Endothelial cell of umbilical vein (primary cell): ENCODE measurements at regions not wholly inside any gene's neighbourhood (a gene's known extent, or its start where the extent isn't known, plus 50 kb on each side); places are given as distances from the start of the nearest gene placed in this dataset.

Source experiments
- BruUV-seq: library from RNA; stranded (reverse); fragments of 400-500 nt; replicated peaks from 2 replicates; lab custom pipeline; 2021; lab: Mats Ljungman, UMichigan
- CTCF ChIA-PET: fragments of 300-600, 350-600 bp; sonication (Branson Sonifier 250); formaldehyde crosslinking; loops from one replicate; lab custom pipeline; 2021; ENCODE audit warnings: antibody characterized with exemption, inconsistent platforms; lab: Charles Lee
- POLR2A ChIA-PET: fragments of 300-600, 350-600 bp; sonication (Branson Sonifier 250); formaldehyde crosslinking; loops from one replicate; lab custom pipeline; 2021; ENCODE audit warnings: antibody characterized with exemption, inconsistent platforms; lab: Charles Lee
- DNase-seq: peaks from one replicate; pipeline ENCODE4 v3.0.0-alpha.2; 2011; ENCODE audit warnings: low read depth, low spot score
- FAIRE-seq: peaks from 2 replicates; lab custom pipeline; 2011; peaks lifted over from hg19 to GRCh38; lab: Jason Lieb, UNC
- H2AFZ ChIP-seq: 2 replicates; pipeline ENCODE4 v1.6.0; 2012; ENCODE audit warnings: low read depth, low read length, control low read depth, inconsistent platforms
- H3K27ac ChIP-seq: 2 replicates; pipeline ENCODE4 v1.5.1; 2011; ENCODE audit warnings: low read depth, mild to moderate bottlenecking, control low read depth, low read length, moderate library complexity; ENCODE audit not compliant: insufficient read depth
- H3K27me3 ChIP-seq, 2 experiments: 2 replicates each; pipeline versions ENCODE4 v1.6.0 to v1.6.1; 2011; ENCODE audit warnings: low read length in 2 of 2, mixed read lengths in 1 of 2; ENCODE audit not compliant: control insufficient read depth in 2 of 2, insufficient read depth in 2 of 2
- H3K36me3 ChIP-seq, 2 experiments: 2 replicates in 1 of 2; 3 replicates in 1 of 2; pipeline ENCODE4 v1.5.1; 2011; ENCODE audit warnings: low read length in 2 of 2, mild to moderate bottlenecking in 1 of 2, moderate library complexity in 1 of 2; ENCODE audit not compliant: control insufficient read depth in 2 of 2, insufficient read depth in 2 of 2; ENCODE audit errors: extremely low read depth in 1 of 2
- H3K4me1 ChIP-seq: 3 replicates; pipeline ENCODE4 v1.5.1; 2011; ENCODE audit warnings: mild to moderate bottlenecking, low read length; ENCODE audit not compliant: control insufficient read depth, insufficient read depth; ENCODE audit errors: extremely low read depth
- H3K4me2 ChIP-seq: 2 replicates; pipeline ENCODE4 v1.6.1; 2011; ENCODE audit warnings: low read length, control low read depth, mixed read lengths; ENCODE audit not compliant: insufficient read depth
- H3K4me3 ChIP-seq, 3 experiments: fragments of 200-600 bp in 1 of 3; sonication (generic), shearing (Covaris generic) in 1 of 3; replicated peaks in 1 of 3; 2 replicates each; pipeline ENCODE4 v1.5.1; 2011 to 2016; ENCODE audit warnings: control low read depth in 3 of 3, low read length in 3 of 3, mild to moderate bottlenecking in 2 of 3, inconsistent platforms in 1 of 3, low read depth in 1 of 3, moderate library complexity in 1 of 3; ENCODE audit not compliant: insufficient read depth in 1 of 3
- H3K79me2 ChIP-seq: 2 replicates; pipeline ENCODE4 v1.6.0; 2012; ENCODE audit warnings: low read length, inconsistent platforms; ENCODE audit not compliant: control insufficient read depth, insufficient read depth
- H3K9ac ChIP-seq: replicated peaks from 2 replicates; pipeline ENCODE3; 2011; ENCODE audit warnings: low read length, control low read depth; ENCODE audit not compliant: insufficient read depth; ENCODE audit errors: extremely low read depth
- H3K9me1 ChIP-seq: replicated peaks from 3 replicates; pipeline ENCODE4 v1.6.0; 2011; ENCODE audit warnings: mild to moderate bottlenecking, low read length; ENCODE audit not compliant: control insufficient read depth, insufficient read depth; ENCODE audit errors: extremely low read depth
- H3K9me3 ChIP-seq: replicated peaks from 2 replicates; pipeline ENCODE4 v1.5.1; 2012; ENCODE audit warnings: low read length, inconsistent platforms; ENCODE audit not compliant: control insufficient read depth, insufficient read depth
- H4K20me1 ChIP-seq: replicated peaks from 2 replicates; pipeline ENCODE3; 2011; ENCODE audit warnings: mild to moderate bottlenecking, low read length; ENCODE audit not compliant: control insufficient read depth, insufficient read depth; ENCODE audit errors: extremely low read depth
- EZH2 ChIP-seq: IDR thresholded peaks from 2 replicates; pipeline ENCODE4 v1.6.1; 2012; ENCODE audit warnings: borderline replicate concordance, low read depth, mild to moderate bottlenecking, moderate library complexity, low read length, inconsistent platforms; ENCODE audit not compliant: severe bottlenecking
- FOS ChIP-seq: IDR thresholded peaks from 2 replicates; pipeline ENCODE4 v1.6.1; 2011; ENCODE audit warnings: mild to moderate bottlenecking, low read length, moderate library complexity, borderline replicate concordance; ENCODE audit not compliant: insufficient read depth
- GATA2 ChIP-seq: IDR thresholded peaks from 2 replicates; pipeline ENCODE4 v1.7.0; 2011; ENCODE audit warnings: low read depth, mild to moderate bottlenecking, moderate library complexity, mixed read lengths, low read length; ENCODE audit not compliant: insufficient read length, insufficient read depth
- JUN ChIP-seq: IDR thresholded peaks from 2 replicates; pipeline ENCODE4 v1.6.1; 2011; ENCODE audit warnings: borderline replicate concordance, low read depth; ENCODE audit not compliant: insufficient read length, insufficient read depth
- MYC ChIP-seq: IDR thresholded peaks from one replicate; pipeline ENCODE4 v1.6.1; 2011; ENCODE audit warnings: mild to moderate bottlenecking, low read depth, low read length
- POLR2A ChIP-seq: IDR thresholded peaks from 2 replicates; pipeline ENCODE4 v1.6.1; 2012; ENCODE audit warnings: low read depth, mild to moderate bottlenecking, control low read depth, low read length
- POLR2AphosphoS5 ChIP-seq: IDR thresholded peaks from 2 replicates; pipeline ENCODE4 v1.6.1; 2012; ENCODE audit warnings: low read depth, mild to moderate bottlenecking, control low read depth, low read length, moderate library complexity; ENCODE audit not compliant: insufficient read depth
- dilution Hi-C: fragments of 300-500 bp; cut with MboI; formaldehyde crosslinking; loops from one replicate; pipeline ENCODE4 v1.15.0; 2019; ENCODE audit warnings: low sequenced_read_pairs; ENCODE audit not compliant: extremely low pct_ligation_motif_present
- intact Hi-C: fragments of 100-400 bp; cut with micrococcal nuclease; formaldehyde crosslinking; loops from one replicate; pipeline ENCODE4 v1.10.0; 2022
- TF ChIP-seq, protein P1 (sequence below), 2 donors: IDR thresholded peaks; 1 replicate in 1 of 2; 2 replicates in 1 of 2; pipeline ENCODE4 v1.5.1; 2011; ENCODE audit warnings: low read length in 2 of 2, mild to moderate bottlenecking in 2 of 2, moderate library complexity in 2 of 2, control low read depth in 1 of 2, inconsistent platforms in 1 of 2, low read depth in 1 of 2; ENCODE audit not compliant: insufficient read depth in 1 of 2; ENCODE audit errors: extremely low read depth in 1 of 2
- TF ChIP-seq, protein P2 (sequence below): IDR thresholded peaks from 2 replicates; pipeline ENCODE4 v1.6.1; 2011; ENCODE audit not compliant: insufficient read depth, insufficient read length

- intact Hi-C loops = no loop called here
- TF ChIP-seq, protein P1, sequence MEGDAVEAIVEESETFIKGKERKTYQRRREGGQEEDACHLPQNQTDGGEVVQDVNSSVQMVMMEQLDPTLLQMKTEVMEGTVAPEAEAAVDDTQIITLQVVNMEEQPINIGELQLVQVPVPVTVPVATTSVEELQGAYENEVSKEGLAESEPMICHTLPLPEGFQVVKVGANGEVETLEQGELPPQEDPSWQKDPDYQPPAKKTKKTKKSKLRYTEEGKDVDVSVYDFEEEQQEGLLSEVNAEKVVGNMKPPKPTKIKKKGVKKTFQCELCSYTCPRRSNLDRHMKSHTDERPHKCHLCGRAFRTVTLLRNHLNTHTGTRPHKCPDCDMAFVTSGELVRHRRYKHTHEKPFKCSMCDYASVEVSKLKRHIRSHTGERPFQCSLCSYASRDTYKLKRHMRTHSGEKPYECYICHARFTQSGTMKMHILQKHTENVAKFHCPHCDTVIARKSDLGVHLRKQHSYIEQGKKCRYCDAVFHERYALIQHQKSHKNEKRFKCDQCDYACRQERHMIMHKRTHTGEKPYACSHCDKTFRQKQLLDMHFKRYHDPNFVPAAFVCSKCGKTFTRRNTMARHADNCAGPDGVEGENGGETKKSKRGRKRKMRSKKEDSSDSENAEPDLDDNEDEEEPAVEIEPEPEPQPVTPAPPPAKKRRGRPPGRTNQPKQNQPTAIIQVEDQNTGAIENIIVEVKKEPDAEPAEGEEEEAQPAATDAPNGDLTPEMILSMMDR (IDR thresholded peaks at IDR 0.05; ENCODE audit: extremely low read depth in 1 of 2, insufficient read depth in 1 of 2, low read depth in 1 of 2, low read length in 2 of 2) = no peak
- no peak for TF ChIP-seq POLR2AphosphoS5
- no peaks in the 10 kb centered on the region for H3K9me1 ChIP-seq
- DNase-seq (no peak), FAIRE-seq (no peak)
- no peaks in the 10 kb centered on the region for H3K4me1 ChIP-seq
- H3K27me3 ChIP-seq = peaks cover 0 to 3% of the 10 kb centered on the region in 2 experiments
- no peak overlapping the region for H3K9ac ChIP-seq
- no peak overlapping the region for H3K4me3 ChIP-seq
- CTCF ChIA-PET = interaction anchor here (1.3 to 1.7 kb wide), 2 partner anchors 30 to 501 kb away, joined by 3 to 4 read pairs; no protein-coding TSS in a partner anchor
- no peaks in the 10 kb centered on the region for H3K9me3 ChIP-seq
- H3K79me2 ChIP-seq = no peaks in the 10 kb centered on the region
- no TSS peak for BruUV-seq
- H3K36me3 ChIP-seq = no peaks in the 10 kb centered on the region
- H3K27ac ChIP-seq = no peak overlapping the region
- H2AFZ ChIP-seq = no peak overlapping the region
- H4K20me1 ChIP-seq = no peaks in the 10 kb centered on the region
- dilution Hi-C loops = no loop called here
- no peak overlapping the region for H3K4me2 ChIP-seq
- POLR2A ChIA-PET = no interaction called here
Observed at GRCh38 chr12:94070520-94070919, 77.9 kb upstream of the PLXNC1 start.

GRCh38 chr12:94071258-94071657 lies 77.1 kb upstream of the PLXNC1 start:
- H3K27ac ChIP-seq = no peak overlapping the region
- dilution Hi-C loops = no loop called here
- no peaks in the 10 kb centered on the region for H3K4me1 ChIP-seq
- no peak overlapping the region for H3K4me3 ChIP-seq
- no peaks in the 10 kb centered on the region for H3K9me3 ChIP-seq
- H2AFZ ChIP-seq = no peak overlapping the region
- intact Hi-C loops = no loop called here
- no peak for FAIRE-seq
- H3K9ac ChIP-seq = no peak overlapping the region
- no peaks in the 10 kb centered on the region for H3K9me1 ChIP-seq
- DNase-seq = no peak
- CTCF ChIA-PET = interaction anchor here (0.8 to 1.7 kb wide), 4 partner anchors 29 to 502 kb away, joined by 3 to 7 read pairs (median 4); no protein-coding TSS in a partner anchor
- H3K36me3 ChIP-seq = no peaks in the 10 kb centered on the region
- POLR2A ChIA-PET = no interaction called here
- no peaks in the 10 kb centered on the region for H4K20me1 ChIP-seq
- BruUV-seq = no TSS peak
- TF ChIP-seq FOS = no peak
- no peak for TF ChIP-seq GATA2
- TF ChIP-seq, protein P1 (IDR thresholded peaks at IDR 0.05; ENCODE audit: extremely low read depth in 1 of 2, insufficient read depth in 1 of 2, low read depth in 1 of 2, low read length in 2 of 2) = no peak
- no peak for TF ChIP-seq JUN
- TF ChIP-seq POLR2A = no peak
- TF ChIP-seq, protein P2, sequence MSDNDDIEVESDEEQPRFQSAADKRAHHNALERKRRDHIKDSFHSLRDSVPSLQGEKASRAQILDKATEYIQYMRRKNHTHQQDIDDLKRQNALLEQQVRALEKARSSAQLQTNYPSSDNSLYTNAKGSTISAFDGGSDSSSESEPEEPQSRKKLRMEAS = no peak
- no peak for TF ChIP-seq EZH2
- TF ChIP-seq POLR2AphosphoS5 = no peak
- TF ChIP-seq MYC = no peak
- no peak overlapping the region for H3K4me2 ChIP-seq
- no peaks in the 10 kb centered on the region for H3K79me2 ChIP-seq
- peaks cover 0 to 3% of the 10 kb centered on the region in 2 experiments for H3K27me3 ChIP-seq
